NCI-H2227 (cell line): ENCODE measurements at regions not wholly inside any gene's neighbourhood (a gene's known extent, or its start where the extent isn't known, plus 50 kb on each side); places are given as distances from the start of the nearest gene placed in this dataset.

Experiments
- DNase-seq: peaks from one replicate; lab custom pipeline; 2025; ENCODE audit not compliant: unreplicated experiment; lab: John Stamatoyannopoulos, UW

DNA sequence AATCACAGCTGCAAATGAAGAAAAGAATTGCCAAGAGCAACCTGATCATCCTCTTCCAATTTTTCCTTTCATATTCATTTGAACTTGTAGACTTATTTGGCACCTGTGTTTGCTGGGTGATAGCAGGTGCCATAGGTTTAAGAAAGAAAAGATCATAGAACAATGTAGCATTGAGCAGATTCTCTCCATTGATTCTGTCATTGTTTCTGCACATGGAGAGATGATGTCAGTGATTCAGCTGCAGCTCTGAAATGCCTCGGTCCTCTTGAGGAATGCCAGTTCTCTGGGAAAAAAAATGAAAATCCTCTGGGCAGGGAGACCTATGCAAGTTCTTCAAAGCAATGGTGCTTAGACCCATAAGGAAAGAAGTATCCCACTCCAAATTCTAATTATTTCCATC lies 418.1 kb upstream of the KLF4 start:
- DNase-seq, result no peak

- no peak for DNase-seq
These were observed 417.7 kb upstream of the KLF4 start for GRCh38 chr9:107907255-107907654.

- DNase-seq, result no peak
These were observed 416.5 kb upstream of the KLF4 start for GRCh38 chr9:107906074-107906473.

DNA sequence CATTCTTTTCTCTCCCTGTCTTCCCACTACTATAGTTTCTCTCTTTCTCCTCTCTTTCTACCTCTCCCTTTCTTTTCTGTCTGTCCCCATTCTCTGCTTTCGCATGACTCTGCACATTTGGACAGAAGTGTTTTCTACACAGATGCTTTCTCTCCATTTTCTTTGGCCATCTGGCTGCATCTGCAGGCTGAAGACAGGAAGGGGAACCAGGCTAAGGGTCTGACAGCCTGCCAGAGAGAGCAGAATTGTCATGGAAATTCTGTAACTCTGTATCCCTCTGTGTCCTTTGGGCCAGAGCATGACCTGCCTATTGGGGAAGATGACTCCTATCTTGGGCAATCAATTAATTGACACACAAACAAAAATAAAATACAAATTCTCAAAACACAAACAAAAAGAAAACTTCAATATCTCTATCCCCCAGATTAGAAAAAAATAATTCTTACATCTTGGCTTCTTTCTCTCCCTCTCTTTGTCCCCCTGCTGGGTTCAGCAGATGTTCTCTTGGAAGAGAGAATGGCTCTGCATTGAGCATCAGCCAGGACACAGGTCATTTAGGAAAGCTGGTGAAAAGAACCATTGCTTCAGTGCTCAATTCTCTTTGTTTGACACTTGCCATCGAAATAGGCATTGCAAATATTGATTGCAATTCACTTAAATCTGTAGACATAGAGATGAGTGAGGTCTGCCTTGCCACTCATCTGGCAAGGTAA lies 415.9 kb upstream of the KLF4 start:
- no peak for DNase-seq

- DNase-seq, result no peak
These were observed 410.4 kb upstream of the KLF4 start for GRCh38 chr9:107899961-107900330.

GRCh38 chr9:107898761-107899160 lies 409.2 kb upstream of the KLF4 start:
- no peak for DNase-seq

- DNase-seq, result no peak
These were observed 407.0 kb upstream of the KLF4 start for GRCh38 chr9:107896544-107896943.

DNA sequence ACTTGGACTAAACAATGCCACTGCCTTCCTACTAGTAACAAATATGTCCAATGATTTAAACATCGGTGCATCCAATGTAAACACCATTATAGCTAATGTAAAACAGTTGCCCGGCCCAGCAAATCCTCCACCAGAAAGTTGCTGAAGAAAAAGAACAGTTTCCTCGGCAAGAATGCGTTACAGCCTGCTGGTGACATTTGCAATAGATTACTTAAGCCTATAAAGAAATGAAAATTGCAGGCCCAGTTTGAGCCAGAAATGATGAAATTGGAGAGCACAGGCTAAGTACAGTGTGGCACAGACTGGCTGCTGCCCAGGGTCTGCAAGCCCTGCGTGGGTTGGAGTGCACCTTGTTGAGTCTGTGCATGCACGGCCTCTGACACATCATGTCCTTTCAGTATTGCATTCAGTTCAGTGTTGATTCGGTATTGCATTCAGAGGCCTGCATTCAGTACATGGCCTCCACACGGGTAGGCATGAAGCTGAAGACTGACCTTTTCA lies 406.0 kb upstream of the KLF4 start:
- DNase-seq, result no peak

GRCh38 chr9:107894572-107895261 lies 405.1 kb upstream of the KLF4 start:
- no peak for DNase-seq

DNA sequence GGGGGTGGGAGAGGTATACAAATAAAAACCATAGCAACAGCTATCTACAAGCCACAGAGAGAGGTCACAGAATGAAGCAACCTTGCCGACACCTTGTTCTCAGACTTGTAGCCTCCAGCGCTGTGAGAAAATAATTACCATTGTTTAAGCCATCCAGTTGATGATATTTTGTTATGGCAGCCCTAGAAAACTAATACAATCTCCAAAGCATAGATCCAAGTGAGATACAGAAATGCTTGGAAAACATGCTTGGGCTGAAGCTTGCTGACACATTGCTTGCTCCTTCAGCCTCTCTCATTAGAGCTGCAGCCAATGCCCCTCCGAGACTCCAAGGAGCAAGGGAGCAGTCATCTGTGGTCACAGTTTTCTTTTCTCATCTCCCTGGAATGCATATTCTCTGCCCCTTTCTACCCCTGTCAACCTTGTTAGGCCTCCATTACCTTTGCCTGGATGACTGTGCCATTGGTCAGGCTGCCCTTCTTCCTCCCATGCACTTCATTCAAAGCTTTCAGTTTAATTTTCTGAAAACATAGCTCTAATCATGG lies 401.4 kb upstream of the KLF4 start:
- DNase-seq, result no peak

GRCh38 chr9:107888773-107889227 lies 399.2 kb upstream of the KLF4 start:
- DNase-seq, result no peak

GRCh38 chr9:107886826-107887225 lies 397.3 kb upstream of the KLF4 start:
- DNase-seq, result no peak

DNA sequence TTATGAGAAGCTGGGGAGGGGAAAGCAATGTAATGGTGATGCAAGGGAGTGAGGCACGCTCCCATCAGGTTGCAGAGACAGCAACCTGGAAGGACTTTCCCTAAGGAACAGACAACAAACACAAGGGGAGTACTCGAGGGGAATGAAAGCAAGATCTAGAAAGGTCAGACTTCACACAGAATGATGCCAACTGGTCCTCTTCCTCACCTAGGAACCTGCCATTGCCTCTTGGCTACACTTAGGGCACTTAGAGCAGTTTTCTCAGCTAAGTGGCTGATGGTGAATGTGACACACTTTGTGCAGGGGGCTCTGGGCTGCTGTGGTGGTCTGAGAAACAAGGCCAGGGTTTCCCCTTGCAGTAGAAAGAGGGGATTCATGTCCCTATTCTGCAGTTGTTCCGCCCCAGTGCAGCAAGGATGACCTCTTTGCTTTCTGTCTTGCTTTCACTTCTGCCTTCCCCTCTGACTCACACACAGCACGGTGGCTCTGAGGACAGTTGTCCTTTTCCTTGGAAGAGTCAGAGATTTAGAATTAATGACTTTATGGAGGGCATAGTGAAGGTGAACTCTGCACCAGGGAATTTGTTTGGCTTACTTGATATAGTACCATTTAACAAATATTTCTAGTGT lies 394.0 kb upstream of the KLF4 start:
- DNase-seq, result no peak

GRCh38 chr9:107881626-107882300 lies 392.2 kb upstream of the KLF4 start:
- DNase-seq, result no peak

DNA sequence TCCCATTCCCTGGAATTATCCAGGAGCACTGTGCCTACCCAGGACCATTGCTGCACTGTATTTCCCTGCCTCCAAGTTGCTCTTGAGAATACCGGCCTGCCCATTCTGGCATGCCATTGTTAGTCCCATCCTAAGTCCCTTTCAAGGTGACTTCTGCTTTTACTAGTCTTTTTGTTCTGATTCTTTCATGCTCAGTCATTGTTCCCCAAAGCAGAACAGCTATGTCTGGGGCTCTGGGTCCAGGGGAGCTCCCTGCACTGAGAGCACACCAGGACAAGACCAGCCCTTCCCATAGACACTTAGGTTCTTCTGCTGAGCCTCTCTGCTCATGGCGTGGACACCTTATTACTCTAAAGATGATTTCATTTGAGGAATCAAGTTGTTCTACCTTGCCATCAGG lies 388.9 kb upstream of the KLF4 start:
- DNase-seq, result no peak

DNA sequence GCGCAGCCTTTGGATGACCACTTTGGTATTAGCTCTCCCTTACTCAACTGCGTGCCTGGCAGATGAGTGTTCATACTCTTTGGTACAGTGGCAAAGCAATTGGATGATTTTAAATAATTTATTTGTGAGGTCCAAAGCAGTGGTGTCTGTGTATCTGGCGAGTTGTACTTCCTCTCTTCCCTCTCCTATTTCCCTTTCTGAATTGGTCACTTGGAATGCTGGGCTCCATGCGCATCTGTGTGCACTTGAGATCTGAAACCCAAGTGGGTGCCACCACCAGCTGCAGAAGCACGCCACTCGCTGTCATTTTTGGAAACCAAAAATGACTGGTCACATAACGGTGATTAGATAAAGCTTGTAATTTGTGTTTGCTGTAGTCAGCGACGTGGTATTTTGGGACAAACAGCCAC lies 386.0 kb upstream of the KLF4 start:
- no peak for DNase-seq

- DNase-seq, result no peak
These were observed 385.2 kb upstream of the KLF4 start for GRCh38 chr9:107874591-107875369.

DNA sequence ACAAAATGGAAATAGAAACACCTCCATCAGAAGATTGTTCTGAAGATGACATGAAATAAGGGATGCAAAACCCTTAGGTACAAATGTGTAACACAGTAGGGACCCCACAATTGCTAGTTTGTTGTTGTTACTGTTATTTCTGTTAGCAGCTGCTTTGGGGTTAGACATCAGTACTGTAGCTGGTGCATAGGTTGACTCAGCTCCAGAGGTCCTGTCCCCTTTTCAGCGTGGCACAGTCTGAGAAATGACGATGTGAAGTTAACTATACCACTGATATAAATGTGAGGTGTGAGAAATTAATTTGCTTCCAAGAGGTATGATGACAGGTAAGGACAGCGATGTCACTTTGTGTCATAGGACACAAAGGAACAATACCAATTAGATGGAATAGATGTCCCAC lies 384.6 kb upstream of the KLF4 start:
- no peak for DNase-seq

GRCh38 chr9:107872457-107873192 lies 383.1 kb upstream of the KLF4 start:
- DNase-seq, result no peak
